Prostate gland (tissue), 2 donors: ENCODE measurements at regions not wholly inside any gene's neighbourhood (a gene's known extent, or its start where the extent isn't known, plus 50 kb on each side); places are given as distances from the start of the nearest gene placed in this dataset.

Experiments
- POLR2AphosphoS5 ChIP-seq: sonication (generic); formaldehyde crosslinking; IDR thresholded peaks from one replicate; pipeline ENCODE4 v1.6.1; 2017; ENCODE audit warnings: antibody characterized with exemption
- TF ChIP-seq, protein P1 (sequence below), 4 experiments: fragments of 200-600 bp in 2 of 4; fragments of 450-650 bp in 2 of 4; sonication (generic) in 2 of 4; IDR thresholded peaks; 1 replicate in 3 of 4; 2 replicates in 1 of 4; pipeline ENCODE4 v1.5.1; 2016 to 2019; ENCODE audit warnings: antibody characterized with exemption in 4 of 4, mild to moderate bottlenecking in 2 of 4, moderate library complexity in 2 of 4

DNA sequence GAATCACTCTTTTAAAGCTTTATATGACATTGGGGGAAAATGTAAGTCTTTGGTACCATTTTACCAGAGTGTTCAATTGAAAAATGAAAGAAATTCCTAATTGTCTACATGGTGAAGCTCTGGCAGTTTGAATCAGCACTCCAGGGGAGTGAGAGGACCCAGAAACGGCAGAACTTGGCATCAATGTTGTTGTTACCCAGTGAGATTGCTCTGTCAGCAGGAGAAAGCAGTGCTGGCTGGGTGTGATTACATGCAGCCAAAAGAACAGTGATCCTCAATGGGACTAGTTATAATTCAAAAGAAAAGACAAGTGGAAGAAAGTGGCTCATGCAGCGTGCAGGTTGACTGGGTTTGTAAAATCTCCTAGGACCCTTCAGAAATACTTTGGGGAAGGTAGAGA, 206.4 kb downstream of the PTPRC start:
- TF ChIP-seq, protein P1, sequence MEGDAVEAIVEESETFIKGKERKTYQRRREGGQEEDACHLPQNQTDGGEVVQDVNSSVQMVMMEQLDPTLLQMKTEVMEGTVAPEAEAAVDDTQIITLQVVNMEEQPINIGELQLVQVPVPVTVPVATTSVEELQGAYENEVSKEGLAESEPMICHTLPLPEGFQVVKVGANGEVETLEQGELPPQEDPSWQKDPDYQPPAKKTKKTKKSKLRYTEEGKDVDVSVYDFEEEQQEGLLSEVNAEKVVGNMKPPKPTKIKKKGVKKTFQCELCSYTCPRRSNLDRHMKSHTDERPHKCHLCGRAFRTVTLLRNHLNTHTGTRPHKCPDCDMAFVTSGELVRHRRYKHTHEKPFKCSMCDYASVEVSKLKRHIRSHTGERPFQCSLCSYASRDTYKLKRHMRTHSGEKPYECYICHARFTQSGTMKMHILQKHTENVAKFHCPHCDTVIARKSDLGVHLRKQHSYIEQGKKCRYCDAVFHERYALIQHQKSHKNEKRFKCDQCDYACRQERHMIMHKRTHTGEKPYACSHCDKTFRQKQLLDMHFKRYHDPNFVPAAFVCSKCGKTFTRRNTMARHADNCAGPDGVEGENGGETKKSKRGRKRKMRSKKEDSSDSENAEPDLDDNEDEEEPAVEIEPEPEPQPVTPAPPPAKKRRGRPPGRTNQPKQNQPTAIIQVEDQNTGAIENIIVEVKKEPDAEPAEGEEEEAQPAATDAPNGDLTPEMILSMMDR (IDR thresholded peaks at IDR 0.05), result no peak
- no peak for TF ChIP-seq POLR2AphosphoS5
